ENCODE measurements at regions not wholly inside any gene's neighbourhood (a gene's known extent, or its start where the extent isn't known, plus 50 kb on each side); places are given as distances from the start of the nearest gene placed in this dataset.

GRCh38 chr20:39152126-39152525, 190.0 kb downstream of the DHX35 start:
- DNase-seq (ENCODE audit: low read depth, low spot score) (no peak), FAIRE-seq (no peak)
- no peaks in the 10 kb centered on the region for H3K4me1 ChIP-seq (ENCODE audit: control insufficient read depth, extremely low read depth, insufficient read depth, low read length)
- H3K4me2 ChIP-seq (ENCODE audit: insufficient read depth, low read length) = no peak overlapping the region
- H4K20me1 ChIP-seq (replicated peaks; ENCODE audit: control insufficient read depth, extremely low read depth, insufficient read depth, low read length) = no peaks in the 10 kb centered on the region
- no peak overlapping the region for H3K27ac ChIP-seq (ENCODE audit: insufficient read depth, low read depth, low read length)
- no peak overlapping the region for H2AFZ ChIP-seq (ENCODE audit: low read depth, low read length)
- no TSS peak for BruUV-seq (replicated peaks)
- no peaks in the 10 kb centered on the region for H3K36me3 ChIP-seq (ENCODE audit: control insufficient read depth in 2 of 2, extremely low read depth in 1 of 2, insufficient read depth in 2 of 2, low read length in 2 of 2)
- dilution Hi-C loops (cut with MboI; ENCODE audit: extremely low pct_ligation_motif_present, low sequenced_read_pairs) (no loop called here), intact Hi-C loops (cut with micrococcal nuclease) (no loop called here)
- TF ChIP-seq POLR2A (IDR thresholded peaks at IDR 0.05; ENCODE audit: low read depth, low read length) (no peak), CTCF (IDR thresholded peaks at IDR 0.05; ENCODE audit: extremely low read depth in 1 of 2, insufficient read depth in 1 of 2, low read depth in 1 of 2, low read length in 2 of 2) (no peak), EZH2 (IDR thresholded peaks at IDR 0.05; ENCODE audit: borderline replicate concordance, low read depth, low read length, severe bottlenecking) (no peak), MAX (IDR thresholded peaks at IDR 0.05; ENCODE audit: insufficient read depth, insufficient read length) (no peak), JUN (IDR thresholded peaks at IDR 0.05; ENCODE audit: borderline replicate concordance, insufficient read depth, insufficient read length, low read depth) (no peak), GATA2 (IDR thresholded peaks at IDR 0.05; ENCODE audit: insufficient read depth, insufficient read length, low read depth, low read length) (no peak)
- H3K9ac ChIP-seq (replicated peaks; ENCODE audit: extremely low read depth, insufficient read depth, low read length) = no peak overlapping the region
- POLR2A ChIA-PET = no interaction called here
- H3K4me3 ChIP-seq (replicated peaks in 1 of 3; ENCODE audit: insufficient read depth in 1 of 3, low read depth in 1 of 3, low read length in 3 of 3) = no peak overlapping the region
- H3K79me2 ChIP-seq (ENCODE audit: control insufficient read depth, insufficient read depth, low read length) = no peaks in the 10 kb centered on the region
- no peaks in the 10 kb centered on the region for H3K9me1 ChIP-seq (replicated peaks; ENCODE audit: control insufficient read depth, extremely low read depth, insufficient read depth, low read length)
- H3K27me3 ChIP-seq (ENCODE audit: control insufficient read depth in 2 of 2, insufficient read depth in 2 of 2, low read length in 2 of 2) = no peaks in the 10 kb centered on the region
- CTCF ChIA-PET = no interaction called here
- H3K9me3 ChIP-seq (replicated peaks; ENCODE audit: control insufficient read depth, insufficient read depth, low read length) = no peaks in the 10 kb centered on the region

- Histone ChIP-seq H3K4me3 (replicated peaks in 1 of 3; ENCODE audit: insufficient read depth in 1 of 3, low read depth in 1 of 3, low read length in 3 of 3) (no peak overlapping the region), H3K9me1 (replicated peaks; ENCODE audit: control insufficient read depth, extremely low read depth, insufficient read depth, low read length) (no peaks in the 10 kb centered on the region), H3K4me1 (ENCODE audit: control insufficient read depth, extremely low read depth, insufficient read depth, low read length) (no peaks in the 10 kb centered on the region), H3K9ac (replicated peaks; ENCODE audit: extremely low read depth, insufficient read depth, low read length) (no peak overlapping the region), H2AFZ (ENCODE audit: low read depth, low read length) (no peak overlapping the region), H4K20me1 (replicated peaks; ENCODE audit: control insufficient read depth, extremely low read depth, insufficient read depth, low read length) (no peaks in the 10 kb centered on the region), H3K27ac (ENCODE audit: insufficient read depth, low read depth, low read length) (no peak overlapping the region), H3K27me3 (ENCODE audit: control insufficient read depth in 2 of 2, insufficient read depth in 2 of 2, low read length in 2 of 2) (no peaks in the 10 kb centered on the region), H3K36me3 (ENCODE audit: control insufficient read depth in 2 of 2, extremely low read depth in 1 of 2, insufficient read depth in 2 of 2, low read length in 2 of 2) (no peaks in the 10 kb centered on the region), H3K4me2 (ENCODE audit: insufficient read depth, low read length) (no peak overlapping the region), H3K9me3 (replicated peaks; ENCODE audit: control insufficient read depth, insufficient read depth, low read length) (no peaks in the 10 kb centered on the region), H3K79me2 (ENCODE audit: control insufficient read depth, insufficient read depth, low read length) (no peaks in the 10 kb centered on the region)
- CTCF ChIA-PET = no interaction called here
- DNase-seq (ENCODE audit: low read depth, low spot score) = no peak
- dilution Hi-C loops (cut with MboI; ENCODE audit: extremely low pct_ligation_motif_present, low sequenced_read_pairs) (no loop called here), intact Hi-C loops (cut with micrococcal nuclease) (no loop called here)
- no peak for FAIRE-seq
- POLR2A ChIA-PET = no interaction called here
- TF ChIP-seq POLR2A (IDR thresholded peaks at IDR 0.05; ENCODE audit: low read depth, low read length) (no peak), FOS (IDR thresholded peaks at IDR 0.05; ENCODE audit: borderline replicate concordance, insufficient read depth, low read length) (no peak)
- BruUV-seq (replicated peaks) = no TSS peak
Measured at GRCh38 chr20:39150501-39150900, 188.4 kb downstream of the DHX35 start.
